ENCODE measurements at regions not wholly inside any gene's neighbourhood (a gene's known extent, or its start where the extent isn't known, plus 50 kb on each side); places are given as distances from the start of the nearest gene placed in this dataset.

DNA sequence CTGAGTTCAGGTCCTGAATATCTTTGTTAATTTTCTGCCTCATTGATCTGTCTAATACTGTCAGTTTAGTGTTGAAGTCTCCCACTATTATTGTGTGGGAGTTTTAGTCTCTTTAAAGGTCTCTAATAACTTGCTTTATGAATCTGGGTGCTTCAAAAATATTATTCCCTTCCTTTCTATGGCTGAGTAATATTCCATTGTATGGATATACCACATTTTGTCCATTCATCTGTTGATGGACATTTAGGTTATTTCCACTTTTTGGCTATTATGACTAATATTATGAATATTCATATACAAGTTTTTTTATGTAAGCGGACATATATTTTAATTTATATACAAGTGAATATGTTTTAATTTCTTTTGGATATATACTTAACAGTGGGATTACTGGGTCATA is 82.7 kb downstream of the SDR9C7 start:
- TF ChIP-seq, protein P1, sequence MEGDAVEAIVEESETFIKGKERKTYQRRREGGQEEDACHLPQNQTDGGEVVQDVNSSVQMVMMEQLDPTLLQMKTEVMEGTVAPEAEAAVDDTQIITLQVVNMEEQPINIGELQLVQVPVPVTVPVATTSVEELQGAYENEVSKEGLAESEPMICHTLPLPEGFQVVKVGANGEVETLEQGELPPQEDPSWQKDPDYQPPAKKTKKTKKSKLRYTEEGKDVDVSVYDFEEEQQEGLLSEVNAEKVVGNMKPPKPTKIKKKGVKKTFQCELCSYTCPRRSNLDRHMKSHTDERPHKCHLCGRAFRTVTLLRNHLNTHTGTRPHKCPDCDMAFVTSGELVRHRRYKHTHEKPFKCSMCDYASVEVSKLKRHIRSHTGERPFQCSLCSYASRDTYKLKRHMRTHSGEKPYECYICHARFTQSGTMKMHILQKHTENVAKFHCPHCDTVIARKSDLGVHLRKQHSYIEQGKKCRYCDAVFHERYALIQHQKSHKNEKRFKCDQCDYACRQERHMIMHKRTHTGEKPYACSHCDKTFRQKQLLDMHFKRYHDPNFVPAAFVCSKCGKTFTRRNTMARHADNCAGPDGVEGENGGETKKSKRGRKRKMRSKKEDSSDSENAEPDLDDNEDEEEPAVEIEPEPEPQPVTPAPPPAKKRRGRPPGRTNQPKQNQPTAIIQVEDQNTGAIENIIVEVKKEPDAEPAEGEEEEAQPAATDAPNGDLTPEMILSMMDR (IDR thresholded peaks at IDR 0.05): no peak
- no peak for TF ChIP-seq POLR2A (IDR thresholded peaks at IDR 0.05)
